Transverse colon (tissue), 4 donors: ENCODE measurements at regions not wholly inside any gene's neighbourhood (a gene's known extent, or its start where the extent isn't known, plus 50 kb on each side); places are given as distances from the start of the nearest gene placed in this dataset.

Experiments
- CTCF ChIP-seq, 5 experiments: fragments of 200-600 bp in 3 of 5; fragments of 450-650 bp in 2 of 5; sonication (generic) in 3 of 5; IDR thresholded peaks; 1 replicate in 2 of 5; 2 replicates in 3 of 5; pipeline ENCODE4 v1.5.1; 2016 to 2017; ENCODE audit warnings: antibody characterized with exemption in 5 of 5, inconsistent platforms in 3 of 5, mild to moderate bottlenecking in 2 of 5, moderate library complexity in 1 of 5
- EP300 ChIP-seq: sonication (generic); formaldehyde crosslinking; IDR thresholded peaks from one replicate; pipeline ENCODE4 v1.6.1; 2017; ENCODE audit warnings: antibody characterized with exemption, low read depth
- POLR2A ChIP-seq: fragments of 450-650 bp; IDR thresholded peaks from one replicate; pipeline ENCODE4 v1.6.1; 2016; ENCODE audit warnings: antibody characterized with exemption, mild to moderate bottlenecking, moderate library complexity
- POLR2AphosphoS5 ChIP-seq, 3 donors: sonication (generic); formaldehyde crosslinking; IDR thresholded peaks; one replicate each; pipeline ENCODE4 v1.6.1; 2016; ENCODE audit warnings: antibody characterized with exemption in 3 of 3

GRCh38 chr6:6455272-6455671 is 133.2 kb upstream of the LY86 start:
- TF ChIP-seq POLR2AphosphoS5 (IDR thresholded peaks at IDR 0.05) (no peak), POLR2A (no peak), CTCF (IDR thresholded peaks at IDR 0.05) (no peak), EP300 (no peak)
